OCI-LY1 (cell line): ENCODE measurements at regions not wholly inside any gene's neighbourhood (a gene's known extent, or its start where the extent isn't known, plus 50 kb on each side); places are given as distances from the start of the nearest gene placed in this dataset.

ENCODE experiments used
- H2AFZ ChIP-seq: fragments of 200-600 bp; sonication (generic), shearing (Covaris generic); 2 replicates; pipeline ENCODE4 v1.6.0; 2014; ENCODE audit warnings: antibody characterized with exemption, mild to moderate bottlenecking, low read length
- H3F3A ChIP-seq: fragments of 200-600 bp; sonication (generic), shearing (Covaris generic); 2 replicates; pipeline ENCODE4 v1.6.0; 2014; ENCODE audit warnings: mild to moderate bottlenecking, antibody characterized with exemption, low read length, moderate library complexity; ENCODE audit not compliant: insufficient read depth
- H3K27ac ChIP-seq: fragments of 200-600 bp; sonication (generic); 2 replicates; pipeline ENCODE4 v1.5.1; 2014; ENCODE audit warnings: low read length, mixed run types, mild to moderate bottlenecking, low read depth; ENCODE audit not compliant: poor library complexity, severe bottlenecking
- H3K27me3 ChIP-seq: fragments of 200-600 bp; sonication (generic); 2 replicates; pipeline ENCODE4 v1.6.0; 2014; ENCODE audit warnings: antibody characterized with exemption, mild to moderate bottlenecking, low read length, moderate library complexity; ENCODE audit not compliant: insufficient read depth
- H3K36me3 ChIP-seq: fragments of 200-600 bp; sonication (generic); 2 replicates; pipeline ENCODE4 v1.6.1; 2014; ENCODE audit warnings: mild to moderate bottlenecking, antibody characterized with exemption, low read length, moderate library complexity, mixed read lengths; ENCODE audit not compliant: insufficient read depth
- H3K4me1 ChIP-seq: fragments of 200-600 bp; sonication (generic); 2 replicates; pipeline ENCODE4 v1.5.1; 2014; ENCODE audit warnings: mild to moderate bottlenecking, low read length, moderate library complexity; ENCODE audit not compliant: insufficient read depth, severe bottlenecking
- H3K4me2 ChIP-seq: fragments of 200-600 bp; sonication (generic), shearing (Covaris generic); 2 replicates; pipeline ENCODE4 v1.6.1; 2014; ENCODE audit warnings: low read length
- H3K4me3 ChIP-seq: fragments of 200-600 bp; sonication (generic); 2 replicates; pipeline ENCODE4 v1.5.1; 2014; ENCODE audit warnings: low read length, low read depth, mild to moderate bottlenecking, mixed read lengths; ENCODE audit not compliant: poor library complexity, severe bottlenecking
- H3K79me2 ChIP-seq: fragments of 200-600 bp; shearing (Covaris generic); 2 replicates; pipeline ENCODE4 v1.6.1; 2016; ENCODE audit warnings: mixed run types, low read length, mixed read lengths; ENCODE audit not compliant: insufficient read depth
- H3K9ac ChIP-seq: fragments of 200-600 bp; sonication (generic), shearing (Covaris generic); 2 replicates; pipeline ENCODE4 v1.6.1; 2014; ENCODE audit warnings: mild to moderate bottlenecking, low read length, mixed read lengths
- H3K9me2 ChIP-seq: fragments of 200-600 bp; sonication (generic), shearing (Covaris generic); 2 replicates; pipeline ENCODE4 v1.6.1; 2014; ENCODE audit warnings: low read depth, mild to moderate bottlenecking, low read length, mixed read lengths
- H3K9me3 ChIP-seq: fragments of 200-600 bp; shearing (Covaris generic); 2 replicates; pipeline ENCODE4 v1.6.1; 2014; ENCODE audit warnings: low read length, mixed read lengths
- H4K20me1 ChIP-seq: fragments of 200-600 bp; sonication (generic), shearing (Covaris generic); 2 replicates; pipeline ENCODE4 v1.6.0; 2016; ENCODE audit warnings: mild to moderate bottlenecking, low read length; ENCODE audit not compliant: insufficient read depth
- CTCF ChIP-seq: fragments of 200-600 bp; sonication (generic), shearing (Covaris generic); IDR thresholded peaks from 2 replicates; pipeline ENCODE4 v1.5.1; 2017; ENCODE audit warnings: mild to moderate bottlenecking, antibody characterized with exemption, low read length, moderate library complexity, mixed read lengths
- EZH2 ChIP-seq: fragments of 200-600 bp; sonication (generic), shearing (Covaris generic); IDR thresholded peaks from 2 replicates; pipeline ENCODE4 v1.8.0; 2017; ENCODE audit warnings: borderline replicate concordance, mixed run types, mild to moderate bottlenecking, antibody characterized with exemption, low read length, moderate library complexity, mixed read lengths

GRCh38 chr4:125773931-125774330, 459.2 kb downstream of the FAT4 start:
- no peak overlapping the region for H3K4me2 ChIP-seq
- no peaks in the 10 kb centered on the region for H3K27me3 ChIP-seq
- H3K36me3 ChIP-seq = no peaks in the 10 kb centered on the region
- no peaks in the 10 kb centered on the region for H3K9me2 ChIP-seq
- H3F3A ChIP-seq = no peaks in the 10 kb centered on the region
- H3K9ac ChIP-seq = no peak overlapping the region
- H3K27ac ChIP-seq = no peak overlapping the region
- no peaks in the 10 kb centered on the region for H3K9me3 ChIP-seq
- H2AFZ ChIP-seq = no peak overlapping the region
- no peaks in the 10 kb centered on the region for H4K20me1 ChIP-seq
- H3K4me3 ChIP-seq = no peak overlapping the region
- H3K79me2 ChIP-seq = no peaks in the 10 kb centered on the region
- no peak for TF ChIP-seq EZH2
- TF ChIP-seq CTCF = no peak
- no peaks in the 10 kb centered on the region for H3K4me1 ChIP-seq

- H3K36me3 ChIP-seq = no peaks in the 10 kb centered on the region
- no peaks in the 10 kb centered on the region for H3K9me3 ChIP-seq
- no peaks in the 10 kb centered on the region for H3K79me2 ChIP-seq
- no peaks in the 10 kb centered on the region for H3K4me1 ChIP-seq
- no peaks in the 10 kb centered on the region for H3K27me3 ChIP-seq
- no peaks in the 10 kb centered on the region for H3F3A ChIP-seq
- TF ChIP-seq EZH2 = no peak
- TF ChIP-seq CTCF = no peak
- no peaks in the 10 kb centered on the region for H4K20me1 ChIP-seq
- H3K4me3 ChIP-seq = no peak overlapping the region
- no peak overlapping the region for H3K27ac ChIP-seq
- H3K4me2 ChIP-seq = no peak overlapping the region
- H2AFZ ChIP-seq = no peak overlapping the region
- no peak overlapping the region for H3K9ac ChIP-seq
- no peaks in the 10 kb centered on the region for H3K9me2 ChIP-seq
Measured at GRCh38 chr4:125776146-125776545, 461.4 kb downstream of the FAT4 start.

GRCh38 chr4:125780164-125780563, 465.4 kb downstream of the FAT4 start:
- Histone ChIP-seq H3K4me3 (no peak overlapping the region), H3K27ac (no peak overlapping the region), H3K36me3 (no peaks in the 10 kb centered on the region), H3K4me2 (no peak overlapping the region), H3F3A (no peaks in the 10 kb centered on the region), H3K9me3 (no peaks in the 10 kb centered on the region), H4K20me1 (no peaks in the 10 kb centered on the region), H3K9ac (no peak overlapping the region), H2AFZ (no peak overlapping the region), H3K4me1 (no peaks in the 10 kb centered on the region), H3K79me2 (no peaks in the 10 kb centered on the region), H3K9me2 (no peaks in the 10 kb centered on the region), H3K27me3 (no peaks in the 10 kb centered on the region)
- no peak for TF ChIP-seq EZH2
- TF ChIP-seq CTCF = no peak
